NCI-H1092 (cell line): ENCODE measurements at regions not wholly inside any gene's neighbourhood (a gene's known extent, or its start where the extent isn't known, plus 50 kb on each side); places are given as distances from the start of the nearest gene placed in this dataset.

Source experiments
- DNase-seq: peaks from one replicate; lab custom pipeline; 2025; lab: John Stamatoyannopoulos, UW

GRCh38 chr2:41694536-41695049, 353.2 kb upstream of the PKDCC start:
- DNase-seq, result no peak

- no peak for DNase-seq
These were observed 352.4 kb upstream of the PKDCC start for GRCh38 chr2:41695198-41696113.

- no peak for DNase-seq
These were observed 350.4 kb upstream of the PKDCC start for GRCh38 chr2:41697389-41697788.

- no peak for DNase-seq
These were observed 349.0 kb upstream of the PKDCC start for GRCh38 chr2:41698678-41699422.

GRCh38 chr2:41701231-41701630, 346.6 kb upstream of the PKDCC start:
- no peak for DNase-seq

GRCh38 chr2:41703123-41703522, 344.7 kb upstream of the PKDCC start:
- no peak for DNase-seq

GRCh38 chr2:41705634-41706033, 342.2 kb upstream of the PKDCC start:
- no peak for DNase-seq

- no peak for DNase-seq
These were observed 341.5 kb upstream of the PKDCC start for GRCh38 chr2:41706286-41706685.

- DNase-seq, result no peak
These were observed 339.9 kb upstream of the PKDCC start for GRCh38 chr2:41707790-41708451.

GRCh38 chr2:41709702-41710599, 337.9 kb upstream of the PKDCC start:
- DNase-seq, result no peak

GRCh38 chr2:41710944-41711343, 336.9 kb upstream of the PKDCC start:
- no peak for DNase-seq

- no peak for DNase-seq
These were observed 336.1 kb upstream of the PKDCC start for GRCh38 chr2:41711736-41712135.

- no peak for DNase-seq
These were observed 331.3 kb upstream of the PKDCC start for GRCh38 chr2:41716497-41716896.

- no peak for DNase-seq
These were observed 330.0 kb upstream of the PKDCC start for GRCh38 chr2:41717839-41718238.

GRCh38 chr2:41718705-41719104, 329.1 kb upstream of the PKDCC start:
- DNase-seq, result no peak

- no peak for DNase-seq
These were observed 328.1 kb upstream of the PKDCC start for GRCh38 chr2:41719756-41720155.

GRCh38 chr2:41720331-41721251, 327.2 kb upstream of the PKDCC start:
- DNase-seq, result no peak

GRCh38 chr2:41722668-41723369, 325.0 kb upstream of the PKDCC start:
- no peak for DNase-seq

GRCh38 chr2:41723526-41723925, 324.3 kb upstream of the PKDCC start:
- no peak for DNase-seq

GRCh38 chr2:41724465-41724864, 323.4 kb upstream of the PKDCC start:
- no peak for DNase-seq
